Lower leg skin (tissue), 3 donors: ENCODE measurements at regions not wholly inside any gene's neighbourhood (a gene's known extent, or its start where the extent isn't known, plus 50 kb on each side); places are given as distances from the start of the nearest gene placed in this dataset.

Experiments used
- CTCF ChIP-seq, 3 donors: fragments of 450-650 bp; IDR thresholded peaks; one replicate each; pipeline ENCODE4 v1.5.1; 2016; ENCODE audit warnings: antibody characterized with exemption in 3 of 3, mild to moderate bottlenecking in 3 of 3, moderate library complexity in 2 of 3
- POLR2A ChIP-seq, 2 donors: fragments of 450-650 bp; IDR thresholded peaks; one replicate each; pipeline ENCODE4 v1.6.1; 2016 to 2017; ENCODE audit warnings: antibody characterized with exemption in 2 of 2, mild to moderate bottlenecking in 1 of 2, moderate library complexity in 1 of 2

- TF ChIP-seq CTCF (IDR thresholded peaks at IDR 0.05) (no peak), POLR2A (IDR thresholded peaks at IDR 0.05) (no peak)
Measured at GRCh38 chr19:27822336-27822735, 1390.6 kb downstream of the UQCRFS1 start.
